Fibroblast of the conjunctiva (primary cell): ENCODE measurements at regions not wholly inside any gene's neighbourhood (a gene's known extent, or its start where the extent isn't known, plus 50 kb on each side); places are given as distances from the start of the nearest gene placed in this dataset.
"Not testable (repeated sequence)": the region's sequence is repeated elsewhere in the genome, so short reads cannot be mapped to it uniquely, and the experiment has no call there.

Experiments used
- DNase-seq: peaks from one replicate; pipeline ENCODE4 v3.0.0-alpha.2; 2010; ENCODE audit warnings: low read depth

- no peak for DNase-seq
These were observed 379.0 kb upstream of the GOT2 start for GRCh38 chr16:59113004-59113670.

- DNase-seq: no peak
These were observed 377.2 kb upstream of the GOT2 start for GRCh38 chr16:59111280-59111679.

GRCh38 chr16:59108374-59108773, 374.3 kb upstream of the GOT2 start:
- no peak for DNase-seq

DNA sequence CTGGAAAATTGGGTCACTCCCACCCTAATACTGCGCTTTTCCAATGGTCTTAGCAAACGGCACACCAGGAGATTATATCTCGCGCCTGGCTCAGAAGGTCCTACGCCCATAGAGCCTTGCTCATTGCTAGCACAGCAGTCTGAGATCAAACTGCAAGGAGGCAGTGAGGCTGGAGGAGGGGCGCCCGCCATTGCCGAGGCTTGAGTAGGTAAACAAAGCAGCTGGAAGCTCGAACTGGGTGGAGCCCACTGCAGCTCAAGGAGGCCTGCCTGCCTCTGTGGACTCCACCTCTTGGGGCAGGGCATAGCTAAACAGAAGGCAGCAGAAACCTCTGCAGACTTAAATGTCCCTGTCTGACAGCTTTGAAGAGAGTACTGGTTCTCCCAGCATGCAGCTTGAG, 362.6 kb upstream of the GOT2 start:
- DNase-seq: not testable (repeated sequence)

- no peak for DNase-seq
These were observed 356.4 kb upstream of the GOT2 start for GRCh38 chr16:59090541-59090940.

GRCh38 chr16:59088431-59088830, 354.3 kb upstream of the GOT2 start:
- no peak for DNase-seq

DNA sequence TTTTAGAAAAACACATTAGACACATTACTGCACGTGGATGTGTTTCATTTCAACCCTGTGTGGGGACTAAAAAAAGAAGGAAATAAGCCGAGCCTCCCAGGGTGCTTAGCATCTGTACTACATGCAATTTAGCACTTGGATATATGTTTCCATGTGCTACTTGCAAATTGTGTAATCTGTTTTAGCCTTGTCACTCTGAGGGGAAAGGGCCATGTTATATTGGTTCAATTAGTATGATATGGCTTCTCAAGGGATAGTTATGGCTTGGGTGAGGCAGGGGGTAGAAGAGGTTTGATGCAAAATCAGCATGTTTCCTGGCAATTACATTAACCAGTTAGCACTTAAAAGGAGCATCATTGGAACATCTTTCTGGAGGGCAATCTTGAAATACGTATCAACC, 353.5 kb upstream of the GOT2 start:
- no peak for DNase-seq

DNA sequence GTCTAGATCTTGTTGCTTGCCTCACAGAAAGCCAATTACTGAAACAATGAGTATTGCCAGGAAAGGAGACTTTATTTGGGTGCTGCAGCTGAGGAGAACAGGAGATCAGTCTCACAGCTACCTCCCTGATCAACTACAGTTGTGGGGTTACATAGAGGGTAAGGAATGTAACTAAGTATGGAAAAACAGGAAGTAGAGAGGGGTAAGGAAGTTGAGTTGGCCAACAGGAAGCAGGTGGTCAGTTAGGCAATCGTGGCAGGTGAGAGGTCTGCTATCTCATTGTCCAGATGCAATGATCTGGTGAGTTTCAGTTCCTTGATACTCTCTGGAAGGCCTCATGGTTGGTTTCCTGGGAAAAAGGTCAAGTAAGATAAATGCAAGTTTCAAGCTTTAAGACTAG, 333.1 kb upstream of the GOT2 start:
- no peak for DNase-seq

GRCh38 chr16:59060207-59060606, 326.1 kb upstream of the GOT2 start:
- DNase-seq: no peak

DNA sequence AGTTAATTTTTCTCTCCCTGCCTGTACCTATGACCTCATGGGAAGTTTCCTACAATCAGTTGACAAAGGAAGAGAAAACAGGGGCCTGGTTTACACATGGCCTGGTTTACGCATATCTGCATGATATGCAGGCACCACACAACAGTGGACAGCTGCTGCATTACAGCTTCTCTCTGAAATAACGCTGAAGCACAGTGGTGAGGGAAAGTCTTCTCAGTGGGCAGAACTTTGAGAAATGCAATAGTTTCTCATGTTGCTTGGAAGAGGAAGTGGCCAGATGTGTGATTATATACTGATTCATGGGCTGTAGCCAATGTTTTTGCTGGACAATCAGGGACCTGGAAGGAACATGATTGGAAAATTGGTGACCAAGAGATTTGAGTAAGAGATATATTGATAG, 324.1 kb upstream of the GOT2 start:
- no peak for DNase-seq

DNA sequence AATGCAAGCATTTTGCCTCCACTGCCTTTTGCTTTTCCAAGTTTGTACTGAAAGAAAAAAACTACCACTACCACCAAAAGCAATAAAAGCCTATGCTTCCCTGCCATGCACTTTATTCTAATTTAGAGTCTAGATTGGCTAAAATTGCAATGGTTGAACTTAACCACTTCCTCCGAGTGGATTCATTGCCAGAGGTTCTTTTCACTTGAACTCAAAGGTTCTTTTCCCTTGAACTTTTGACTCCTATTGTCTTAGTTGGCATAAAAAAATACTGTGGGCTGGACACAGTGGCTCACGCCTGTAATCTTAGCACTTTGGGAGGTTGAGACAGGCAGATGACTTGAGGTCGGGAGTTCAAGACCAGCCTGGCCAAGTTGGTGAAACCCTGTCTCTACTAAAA, 319.8 kb upstream of the GOT2 start:
- DNase-seq: no peak

DNA sequence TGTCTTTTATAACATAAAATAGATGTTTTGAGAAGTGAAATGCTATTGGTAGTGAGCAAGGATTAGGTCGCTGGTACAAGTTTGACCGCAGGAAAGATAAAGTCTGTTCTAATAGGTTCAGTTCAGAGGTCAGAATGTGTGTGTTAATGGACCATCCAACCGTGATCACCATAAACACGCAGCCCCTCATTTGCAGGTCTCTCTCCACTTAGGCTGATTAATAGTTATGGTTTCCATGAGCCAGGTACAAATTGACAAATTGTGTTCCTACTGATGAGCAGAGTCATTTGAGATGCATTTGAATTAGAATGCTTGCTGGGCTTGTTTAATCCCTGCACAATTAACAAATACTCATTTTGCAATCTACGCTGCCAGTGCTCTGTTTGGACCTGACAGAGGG, 318.1 kb upstream of the GOT2 start:
- no peak for DNase-seq

DNA sequence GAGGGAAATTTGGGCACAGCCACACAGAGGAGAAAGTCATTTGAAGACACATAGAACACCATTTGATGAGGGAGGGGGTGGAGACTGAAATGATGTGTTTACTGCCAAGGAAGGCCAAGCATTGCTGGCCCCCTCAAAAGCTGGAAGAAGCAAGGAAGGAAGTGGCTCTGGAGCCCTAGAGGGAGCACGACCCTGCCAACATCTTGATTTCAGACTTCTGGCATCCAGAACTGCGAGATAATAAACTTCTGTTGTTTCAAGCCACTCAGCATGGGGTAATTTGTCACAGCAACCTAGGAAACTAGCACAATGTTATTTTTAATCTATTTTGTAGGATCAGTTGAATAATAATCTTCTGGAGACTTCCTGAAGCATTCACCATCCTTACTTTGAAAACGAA, 314.8 kb upstream of the GOT2 start:
- DNase-seq: no peak

DNA sequence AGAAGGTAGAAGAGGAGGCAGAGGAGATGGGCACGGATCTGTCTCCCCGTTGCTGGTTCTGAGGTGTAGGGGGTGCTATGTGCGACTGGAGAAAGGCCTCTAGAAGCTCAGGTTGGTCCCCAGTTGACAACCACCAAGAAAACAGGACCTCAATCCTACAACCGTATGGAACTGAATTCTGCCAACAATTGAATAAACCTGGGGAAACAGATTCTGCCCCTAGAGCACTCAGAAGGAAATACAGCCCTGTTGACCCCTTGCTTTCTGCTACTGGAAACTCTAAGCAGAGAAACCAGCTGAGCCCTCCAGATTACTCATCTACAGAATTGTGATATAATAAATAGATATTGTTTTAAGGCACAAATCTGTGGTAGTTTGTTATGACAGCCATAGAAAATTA, 313.0 kb upstream of the GOT2 start:
- DNase-seq: no peak

- DNase-seq: no peak
These were observed 312.2 kb upstream of the GOT2 start for GRCh38 chr16:59046335-59046734.

DNA sequence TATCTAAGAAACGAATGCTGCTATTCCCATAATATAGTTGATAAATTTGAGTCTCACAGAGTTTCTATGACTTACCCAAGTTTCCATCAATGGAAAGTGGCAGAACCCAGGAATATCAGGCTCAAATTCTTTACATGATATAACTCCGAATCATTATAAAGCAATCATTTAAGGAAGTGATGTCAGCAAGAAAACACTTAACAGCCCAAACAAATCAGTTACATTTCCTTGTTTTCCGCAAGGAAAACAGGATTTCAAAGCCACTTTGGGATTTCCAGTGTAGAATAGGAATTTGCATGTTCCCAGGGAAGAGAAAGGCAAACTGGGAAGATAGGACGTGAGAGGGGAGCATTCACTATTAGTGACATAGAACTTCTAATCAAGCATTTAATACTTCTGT, 311.4 kb upstream of the GOT2 start:
- DNase-seq: no peak

GRCh38 chr16:59044616-59045015, 310.5 kb upstream of the GOT2 start:
- no peak for DNase-seq

DNA sequence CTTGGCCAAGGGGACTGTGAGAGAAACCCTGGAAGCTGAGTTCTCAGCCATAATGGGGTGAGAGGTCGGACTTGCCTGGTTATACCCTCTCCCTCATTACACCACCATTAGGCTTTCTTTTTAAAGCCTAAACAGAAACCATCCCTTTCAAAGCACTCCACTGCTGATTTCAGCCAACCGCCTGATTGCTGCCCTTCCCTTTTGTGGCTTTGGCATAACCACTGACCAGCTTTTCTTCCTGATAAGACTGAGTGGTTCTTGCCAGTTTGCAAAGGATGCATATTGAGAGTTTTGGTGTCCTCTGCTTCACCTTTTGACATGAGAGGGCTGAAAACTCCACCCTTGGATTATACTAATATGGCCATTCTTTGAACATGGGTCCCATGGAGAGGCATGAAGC, 308.2 kb upstream of the GOT2 start:
- no peak for DNase-seq

DNA sequence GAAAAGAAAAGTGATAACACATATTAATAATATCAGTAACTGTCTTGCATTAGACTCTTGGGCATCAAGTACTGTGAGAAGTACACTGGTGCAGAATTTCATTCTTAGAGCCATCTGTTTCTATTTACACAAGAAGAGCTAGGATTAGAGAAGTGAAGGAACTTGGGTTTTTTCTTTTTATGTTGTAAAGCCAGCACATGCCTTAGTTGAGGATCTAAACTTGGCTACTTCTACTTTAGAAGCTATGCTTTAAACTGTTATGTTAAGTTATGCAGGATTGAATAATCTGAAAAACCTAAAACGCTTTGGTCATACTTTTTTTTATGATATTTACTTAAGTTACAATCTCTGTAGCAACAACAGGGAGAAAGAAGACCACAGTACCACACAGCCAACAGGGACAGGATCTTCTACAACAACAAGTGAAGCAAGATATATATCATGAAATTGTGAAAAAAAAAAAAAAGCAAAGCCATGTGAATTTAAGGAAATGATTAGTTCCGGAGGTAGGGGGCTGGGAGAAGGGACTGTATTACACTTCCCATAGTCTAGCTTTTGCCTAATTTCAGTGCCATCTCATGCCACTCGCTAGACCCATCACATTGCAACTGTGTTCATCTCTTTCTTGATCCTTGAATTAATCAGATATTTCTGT, 305.1 kb upstream of the GOT2 start:
- DNase-seq: no peak

- no peak for DNase-seq
These were observed 296.9 kb upstream of the GOT2 start for GRCh38 chr16:59030923-59031485.

DNA sequence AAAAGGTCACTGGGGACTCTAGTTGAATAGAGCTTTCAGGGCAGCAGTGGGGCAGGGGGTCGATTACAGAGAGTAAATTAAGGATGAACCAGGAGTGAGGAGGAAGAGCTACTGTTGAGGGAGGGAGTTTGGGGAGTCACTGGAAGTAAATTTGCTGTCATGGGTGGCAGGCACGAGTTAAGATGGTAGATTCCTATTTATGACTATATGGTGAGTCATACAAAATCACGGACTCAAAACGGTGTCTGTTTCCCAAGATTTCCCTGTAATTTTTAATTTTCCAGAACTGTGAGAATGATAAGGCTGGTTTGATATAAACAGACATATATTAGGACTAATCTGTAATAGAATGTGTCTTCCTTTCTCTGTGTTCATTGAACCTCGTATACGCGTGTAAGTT, 287.6 kb upstream of the GOT2 start:
- DNase-seq: no peak

GRCh38 chr16:59013930-59014329, 279.8 kb upstream of the GOT2 start:
- no peak for DNase-seq

DNA sequence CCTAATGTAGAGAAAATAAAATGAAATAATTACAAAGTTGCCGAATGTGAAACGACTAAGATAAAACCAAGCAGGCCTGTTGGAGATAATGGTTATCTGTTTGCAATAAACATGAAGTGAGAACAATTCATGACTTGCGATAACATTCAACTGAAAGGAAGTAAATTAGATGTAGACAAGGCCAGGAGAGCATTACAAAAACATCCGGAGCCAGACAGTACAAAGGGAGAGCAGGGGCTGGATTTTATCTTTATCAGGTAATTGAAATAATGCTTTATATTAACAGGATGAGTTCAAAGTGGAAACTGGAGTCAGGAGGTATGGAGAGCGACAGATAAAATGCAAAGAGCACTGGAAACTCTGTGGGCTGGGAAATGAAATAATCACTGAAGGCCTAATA, 265.6 kb upstream of the GOT2 start:
- DNase-seq: no peak

GRCh38 chr16:58992755-58993154, 258.6 kb upstream of the GOT2 start:
- DNase-seq: not testable (repeated sequence)
